Heart left ventricle (tissue), 16 donors: ENCODE measurements at regions not wholly inside any gene's neighbourhood (a gene's known extent, or its start where the extent isn't known, plus 50 kb on each side); places are given as distances from the start of the nearest gene placed in this dataset.
"Not testable (repeated sequence)": the region's sequence is repeated elsewhere in the genome, so short reads cannot be mapped to it uniquely, and the experiment has no call there.

Experiments
- ATAC-seq, 4 donors: fragments of 200-7000 bp; cut with Tn5 transposase; one replicate each; pipeline ENCODE4 v1.9.1; 2020 to 2022; ENCODE audit warnings: moderate library complexity in 4 of 4, mild to moderate bottlenecking in 3 of 4, moderate number of reproducible peaks in 1 of 4
- DNase-seq, 5 donors: peaks; one replicate each; pipeline ENCODE4 v3.0.0-alpha.2; 2020
- H3K27ac ChIP-seq, 12 donors: fragments of 200-600 bp; sonication (generic) in 4 of 12; one replicate each; pipeline versions ENCODE4 v1.5.0 to v1.8.0; 2016 to 2022; ENCODE audit warnings: mild to moderate bottlenecking in 2 of 12
- H3K27me3 ChIP-seq, 9 donors: fragments of 200-600 bp; sonication (generic) in 2 of 9; one replicate each; pipeline versions ENCODE4 v1.5.1 to v1.8.0; 2016 to 2022; ENCODE audit warnings: mild to moderate bottlenecking in 3 of 9
- H3K36me3 ChIP-seq, 9 donors: fragments of 200-600 bp; sonication (generic) in 2 of 9; one replicate each; pipeline versions ENCODE4 v1.5.0 to v1.8.0; 2018 to 2022; ENCODE audit warnings: mild to moderate bottlenecking in 2 of 9
- H3K4me1 ChIP-seq, 12 donors: fragments of 200-600 bp; sonication (generic) in 4 of 12; one replicate each; pipeline versions ENCODE4 v1.5.0 to v1.8.0; 2016 to 2022; ENCODE audit warnings: mild to moderate bottlenecking in 3 of 12
- H3K4me3 ChIP-seq, 12 donors: fragments of 200-600 bp; sonication (generic) in 4 of 12; one replicate each; pipeline versions ENCODE4 v1.5.0 to v1.8.0; 2017 to 2022; ENCODE audit warnings: mild to moderate bottlenecking in 9 of 12, moderate library complexity in 4 of 12
- H3K9me3 ChIP-seq, 12 donors: fragments of 200-600 bp; sonication (generic) in 4 of 12; one replicate each; pipeline versions ENCODE4 v1.5.0 to v1.8.0; 2016 to 2022; ENCODE audit warnings: mild to moderate bottlenecking in 1 of 12
- CTCF ChIP-seq, 12 donors: fragments of 200-600 bp; sonication (generic) in 4 of 12; IDR thresholded peaks; one replicate each; pipeline versions ENCODE4 v1.5.0 to v1.8.0; 2018 to 2022; ENCODE audit warnings: antibody characterized with exemption in 12 of 12, mild to moderate bottlenecking in 5 of 12
- POLR2A ChIP-seq, 2 donors: fragments of 450-650 bp; IDR thresholded peaks; one replicate each; pipeline ENCODE4 v1.6.1; 2017; ENCODE audit warnings: antibody characterized with exemption in 2 of 2, mild to moderate bottlenecking in 2 of 2, moderate library complexity in 2 of 2
- WGBS, 4 donors: extraction: QIAGEN DNeasy Blood & Tissue Kit in 2 of 4; methylation state at CpG; one replicate each; pipeline versions ENCODE4 v1.1.5 to v1.1.7; 2013 to 2018; 5-methylcytosine and 5-hydroxymethylcytosine counted together
- intact Hi-C, 10 donors: fragments of 100-400 bp; cut with DNase I; formaldehyde crosslinking; loops; one replicate each; pipeline versions ENCODE4 v1.11.1 to v1.14.2; 2022
- donor health status: ischemic (EF 13 %, LVEDD 7.1; RV severe dilation, severe dysfunction).
- donor health status: healthy with polysubstance abuse.
- donor health status: DM: no; HTN: yes; CAD: no.
- donor health status: DM: no; HTN: no; CAD: no.
- donor health status: ischemic (EF 25% LVEDD 6.9; RV normal size, moderate dysfunction).
- donor health status: ischemic (EF 25% LVEDD 5.7; RV mildly dilated, moderate dysfunction).
- donor health status: healthy.
- donor health status: DM: yes; HTN: yes; CAD: no.
- donor health status: ischemic (EF 35%, LVEDD 5.7; RV mildly dilated, moderate dysfunction).
- donor health status: nonischemic (EF 11% LVEDD 7.7; RV severe dilation, severe dysfunction).
- donor health status: DM: yes; HTN: yes; CAD: no.
- donor health status: PGD.
- donor health status: ischemic (EF 29% LVEDD 5.4; RV normal size, mild dysfunction).
- donor health status: nonischemic (EF 23%, LVEDD 6.1; RV moderate dilation, normal function).

DNA sequence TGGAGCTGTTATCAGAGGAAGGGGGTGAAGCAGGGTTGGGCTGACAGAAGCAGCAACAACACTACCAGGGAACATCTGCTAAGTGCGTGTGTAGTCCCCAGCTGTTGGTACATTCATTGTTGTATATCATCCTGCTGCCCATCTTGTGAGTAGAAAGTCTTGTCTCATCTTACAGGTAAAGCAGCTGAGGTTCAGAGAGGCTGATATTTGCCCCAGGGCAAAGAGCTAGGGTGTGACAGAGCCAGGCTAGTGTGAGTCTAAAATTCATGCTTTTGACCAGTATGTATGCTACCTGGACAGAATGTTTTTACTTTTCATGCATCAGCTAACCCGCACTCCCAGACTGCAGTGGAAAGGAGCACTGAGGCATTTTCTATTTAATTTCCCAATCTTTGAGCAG is 221.6 kb downstream of the STK31 start:
- Histone ChIP-seq H3K9me3 (peaks cover 0 to 15% (median 1%) of the 10 kb centered on the region in 12 donors), H3K27ac (no peak overlapping the region), H3K36me3 (no peaks in the 10 kb centered on the region), H3K4me1 (no peaks in the 10 kb centered on the region), H3K27me3 (no peaks in the 10 kb centered on the region), H3K4me3 (no peak overlapping the region)
- intact Hi-C loops, result loop anchor here in 1 of 10 donors (10.0 kb wide), 1 partner anchor 733 kb away; no protein-coding TSS in a partner anchor
- WGBS, 4 donors, result 83 to 87% (median 83%) methylated on average over 2 of the region's 2 CpGs
- ATAC-seq (no peak), DNase-seq (no peak)
- TF ChIP-seq POLR2A (IDR thresholded peaks at IDR 0.05), result no peak
- no peak for TF ChIP-seq CTCF (IDR thresholded peaks at IDR 0.05)

DNA sequence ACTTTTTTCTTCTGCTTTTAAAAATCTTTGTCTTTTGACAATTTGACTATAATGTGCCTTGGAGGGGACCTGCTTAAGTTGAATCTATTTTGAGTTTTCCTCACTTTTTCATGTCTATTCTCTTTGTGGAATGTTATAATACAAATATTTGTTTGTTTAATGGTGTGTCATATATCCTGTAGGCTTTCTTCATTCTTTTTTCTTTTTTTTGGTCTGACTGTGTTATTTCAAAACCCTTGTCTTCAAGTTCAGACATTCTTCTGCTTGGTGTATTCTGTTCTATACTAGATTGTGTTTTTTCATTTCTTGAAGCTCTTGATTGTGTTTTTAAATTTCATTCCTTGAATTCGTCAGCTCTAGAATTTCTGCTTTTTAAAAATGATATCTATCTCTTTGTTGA is 228.2 kb downstream of the STK31 start:
- TF ChIP-seq POLR2A (IDR thresholded peaks at IDR 0.05), result no peak
- TF ChIP-seq CTCF (IDR thresholded peaks at IDR 0.05), result no peak
- DNase-seq, result no peak
- ATAC-seq, result no peak

GRCh38 chr7:23938937-23939552 is 229.0 kb downstream of the STK31 start:
- H3K27me3 ChIP-seq, result peaks cover 0 to 8% (median 0%) of the 10 kb centered on the region in 9 donors
- no peak overlapping the region for H3K27ac ChIP-seq
- intact Hi-C loops, result loop anchor here in 1 of 10 donors (10.0 kb wide), 1 partner anchor 726 kb away; no protein-coding TSS in a partner anchor
- H3K36me3 ChIP-seq, result no peaks in the 10 kb centered on the region
- WGBS, 4 donors, result 25 to 31% (median 28%) methylated on average over 4 of the region's 4 CpGs
- H3K9me3 ChIP-seq, result peaks cover 0 to 15% (median 1%) of the 10 kb centered on the region in 12 donors
- no peak for TF ChIP-seq POLR2A (IDR thresholded peaks at IDR 0.05)
- TF ChIP-seq CTCF (IDR thresholded peaks at IDR 0.05), result peak in 2 of 12 donors; percentile 14 to 20
- no peak overlapping the region for H3K4me3 ChIP-seq
- DNase-seq (no peak), ATAC-seq (peak in 1 of 4 donors; percentile 53)
- no peaks in the 10 kb centered on the region for H3K4me1 ChIP-seq

More for the DNA sequence above, 228.2 kb downstream of the STK31 start:
- Histone ChIP-seq H3K4me1 (no peaks in the 10 kb centered on the region), H3K36me3 (no peaks in the 10 kb centered on the region), H3K9me3 (peaks cover 0 to 15% (median 1%) of the 10 kb centered on the region in 12 donors), H3K4me3 (no peak overlapping the region), H3K27ac (no peak overlapping the region), H3K27me3 (peaks cover 0 to 8% (median 0%) of the 10 kb centered on the region in 9 donors)
- intact Hi-C loops, result loop anchor here in 1 of 10 donors (10.0 kb wide), 1 partner anchor 727 kb away; no protein-coding TSS in a partner anchor
- 82 to 89% (median 85%) methylated on average over 1 of the region's 1 CpG for WGBS, 4 donors

GRCh38 chr7:23939747-23940146 is 229.7 kb downstream of the STK31 start:
- not testable (repeated sequence) for H3K27ac ChIP-seq, H3K4me3 ChIP-seq, H3K36me3 ChIP-seq, ATAC-seq, DNase-seq, H3K4me1 ChIP-seq, H3K9me3 ChIP-seq, H3K27me3 ChIP-seq
- 71 to 81% (median 79%) methylated on average over 2 of the region's 2 CpGs for WGBS, 4 donors
- intact Hi-C loops, result loop anchor here in 1 of 10 donors (10.0 kb wide), 1 partner anchor 725 kb away; no protein-coding TSS in a partner anchor
